HG02588 (cell line): ENCODE measurements at regions not wholly inside any gene's neighbourhood (a gene's known extent, or its start where the extent isn't known, plus 50 kb on each side); places are given as distances from the start of the nearest gene placed in this dataset.
"Not testable (repeated sequence)": the region's sequence is repeated elsewhere in the genome, so short reads cannot be mapped to it uniquely, and the experiment has no call there.

Experiments
- ATAC-seq: cut with Tn5 transposase; IDR thresholded peaks from one replicate; pipeline ENCODE4 v1.9.1; 2021; ENCODE audit warnings: mild to moderate bottlenecking, moderate library complexity; ENCODE audit not compliant: unreplicated experiment

DNA sequence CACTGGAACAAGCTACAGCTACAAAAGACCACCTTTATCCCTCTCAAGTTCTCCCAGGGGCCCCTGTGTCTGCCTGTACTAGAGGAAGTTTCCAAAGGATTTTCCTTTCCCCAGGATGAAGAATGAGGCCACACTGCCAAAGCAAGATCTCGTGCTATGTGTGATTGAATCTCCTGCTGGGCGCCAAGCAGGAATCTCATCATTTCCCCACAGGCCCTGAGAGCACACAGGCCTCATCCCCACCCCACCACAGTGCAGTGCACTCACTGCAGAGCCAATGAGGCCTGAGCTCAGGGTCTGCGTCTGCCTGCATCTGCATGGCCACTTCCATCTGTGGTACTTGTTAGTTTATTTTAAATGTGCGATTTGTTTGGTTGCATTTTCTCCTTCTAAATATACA is 387.4 kb upstream of the ASIC2 start:
- no peak for ATAC-seq

DNA sequence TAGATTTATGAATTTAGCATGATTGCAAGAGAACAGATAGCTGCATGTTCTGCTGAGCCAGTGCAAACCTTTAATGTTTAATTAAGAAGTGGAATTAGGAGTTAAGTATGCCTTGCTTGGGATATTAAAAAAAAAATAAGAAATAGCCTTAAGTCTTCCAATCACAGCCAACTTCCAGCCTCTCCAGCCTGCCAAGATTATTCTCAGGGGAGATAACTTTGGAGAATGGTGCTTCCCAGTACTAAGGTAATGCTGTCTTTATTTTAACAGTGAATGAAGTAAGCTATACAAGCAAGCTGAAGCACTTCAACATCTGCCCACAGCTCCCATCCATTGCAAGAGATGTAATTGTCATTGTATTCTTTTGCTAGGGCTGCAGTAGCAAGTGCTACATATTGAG is 389.5 kb upstream of the ASIC2 start:
- ATAC-seq = no peak

DNA sequence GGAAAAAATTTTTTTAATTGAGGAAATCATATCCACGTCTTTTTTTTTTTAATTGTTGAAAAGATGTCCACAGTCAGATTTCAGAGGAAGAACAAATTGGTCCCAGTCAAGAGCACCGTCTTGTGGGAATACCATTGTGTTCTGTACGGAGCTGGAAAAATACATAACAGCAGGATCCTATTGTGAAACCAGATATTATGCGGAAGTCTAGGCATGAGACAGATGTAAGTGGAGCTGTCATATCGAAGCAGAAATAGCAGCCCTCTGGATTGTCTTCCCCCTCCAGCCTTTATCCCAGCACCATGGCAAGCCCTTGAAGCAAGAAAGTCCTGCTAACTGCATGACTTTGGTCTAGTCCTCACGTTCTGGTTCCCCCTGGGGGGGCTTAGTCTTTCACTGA is 391.6 kb upstream of the ASIC2 start:
- ATAC-seq = no peak

DNA sequence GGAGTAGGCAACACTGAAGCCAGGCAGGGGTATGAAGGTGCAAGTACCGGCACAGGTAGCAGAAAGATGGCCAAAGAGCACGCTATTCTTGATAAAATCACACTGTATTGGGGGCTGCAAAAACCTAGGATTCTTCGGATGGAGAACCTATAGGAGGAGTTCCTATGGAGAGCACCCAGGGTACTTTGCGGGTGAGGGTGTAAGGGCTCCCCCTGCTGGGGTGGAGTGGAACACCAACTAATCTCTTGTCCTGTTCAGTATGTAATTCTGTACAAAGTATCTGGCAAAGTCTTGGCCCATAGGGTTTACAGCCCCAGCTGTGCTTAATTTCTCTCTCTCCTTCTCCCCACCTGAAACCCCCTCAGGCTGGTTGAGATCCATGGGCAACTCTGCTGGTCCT is 393.1 kb upstream of the ASIC2 start:
- no peak for ATAC-seq

DNA sequence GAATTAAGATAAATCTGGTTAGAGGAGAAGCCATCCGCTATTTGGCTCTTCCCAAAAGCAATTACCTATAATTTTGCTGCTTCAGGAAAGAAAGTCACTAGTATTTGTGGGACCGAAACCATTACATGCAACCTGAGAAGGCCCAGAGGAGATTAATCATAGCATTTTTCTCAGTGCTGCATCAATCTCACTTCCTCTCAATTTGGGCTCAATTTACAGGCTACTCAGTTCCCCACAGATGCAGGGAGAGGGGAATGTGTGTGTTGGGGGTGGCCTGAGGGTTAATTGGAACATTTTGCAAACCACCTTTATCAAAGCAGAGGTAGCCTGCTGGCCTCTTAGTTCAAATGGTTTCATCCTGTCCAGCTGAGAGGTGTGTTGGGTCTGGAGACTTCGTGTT is 394.7 kb upstream of the ASIC2 start:
- no peak for ATAC-seq

DNA sequence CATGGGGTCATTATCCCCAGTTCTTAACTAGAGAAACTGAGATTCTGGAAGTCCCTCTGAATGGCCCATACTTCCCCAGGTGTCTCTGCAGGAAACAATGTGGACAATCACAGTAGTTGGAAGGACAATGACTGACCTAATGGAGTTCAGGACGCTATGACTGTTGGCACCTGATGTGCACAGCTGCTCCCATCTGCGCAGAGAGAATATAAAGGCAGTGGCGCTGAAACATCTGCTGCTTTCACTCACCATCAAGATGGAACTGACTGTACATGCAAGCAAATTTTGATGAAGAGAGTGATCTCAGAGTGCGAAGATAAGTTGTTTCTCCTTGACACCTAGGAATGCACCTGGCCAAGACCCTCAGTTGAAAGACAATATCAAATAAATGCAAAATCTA is 395.7 kb upstream of the ASIC2 start:
- ATAC-seq = no peak

DNA sequence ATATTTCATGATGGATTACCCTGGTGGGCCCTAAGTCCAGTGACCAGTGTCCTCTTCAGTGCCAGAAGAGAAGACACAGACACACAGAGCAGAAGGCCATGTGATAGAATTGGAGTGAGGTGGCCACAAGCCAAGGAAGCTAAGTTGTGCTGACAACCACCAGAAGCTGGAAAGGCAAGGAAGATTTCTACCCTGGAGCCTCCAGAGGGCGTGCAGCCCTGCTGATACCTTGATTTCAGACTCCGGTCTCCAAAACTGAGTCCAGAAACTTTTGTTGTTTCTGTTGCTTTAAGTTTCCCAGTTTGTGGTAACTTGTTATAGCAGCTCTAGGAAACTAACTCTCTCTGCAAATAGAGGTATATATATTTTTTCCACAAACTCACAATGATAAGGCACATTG is 396.6 kb upstream of the ASIC2 start:
- ATAC-seq = no peak

DNA sequence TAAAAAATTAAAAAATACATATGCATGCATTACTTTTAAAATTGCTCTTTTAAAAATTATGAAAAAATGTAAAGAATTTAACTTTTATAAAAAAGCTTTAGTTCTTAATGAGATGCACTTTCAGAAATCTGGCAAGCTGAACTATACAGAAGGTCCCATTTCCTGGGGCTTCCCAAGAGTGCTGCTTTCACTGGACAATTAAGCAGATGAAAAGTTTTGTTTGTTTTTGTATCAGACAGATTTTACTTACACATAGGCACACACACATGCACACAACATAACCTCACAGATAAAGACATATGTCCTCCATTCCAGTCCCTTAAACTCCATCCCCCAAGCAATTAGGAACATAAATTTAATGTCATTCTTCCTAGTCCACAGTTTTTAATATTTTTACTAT is 402.3 kb upstream of the ASIC2 start:
- ATAC-seq = no peak

DNA sequence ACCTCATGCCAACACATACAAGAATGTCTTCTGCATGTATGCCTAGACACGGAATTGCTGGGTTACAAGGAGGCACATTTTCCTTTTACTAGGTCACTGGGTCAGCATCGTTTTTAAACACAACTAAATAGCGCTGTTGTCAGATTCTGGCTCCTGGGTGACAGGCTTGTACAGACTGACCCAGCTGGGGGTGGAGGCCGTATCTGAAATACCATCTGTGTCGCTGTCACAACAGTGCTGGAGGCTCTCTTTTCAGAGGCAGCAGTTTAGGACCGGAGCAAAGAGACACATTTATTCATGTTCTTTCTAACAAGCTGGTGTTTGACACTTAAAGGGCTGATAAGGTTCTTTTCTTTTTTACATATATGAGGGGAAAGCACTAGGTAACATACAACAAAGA is 403.0 kb upstream of the ASIC2 start:
- ATAC-seq = no peak

DNA sequence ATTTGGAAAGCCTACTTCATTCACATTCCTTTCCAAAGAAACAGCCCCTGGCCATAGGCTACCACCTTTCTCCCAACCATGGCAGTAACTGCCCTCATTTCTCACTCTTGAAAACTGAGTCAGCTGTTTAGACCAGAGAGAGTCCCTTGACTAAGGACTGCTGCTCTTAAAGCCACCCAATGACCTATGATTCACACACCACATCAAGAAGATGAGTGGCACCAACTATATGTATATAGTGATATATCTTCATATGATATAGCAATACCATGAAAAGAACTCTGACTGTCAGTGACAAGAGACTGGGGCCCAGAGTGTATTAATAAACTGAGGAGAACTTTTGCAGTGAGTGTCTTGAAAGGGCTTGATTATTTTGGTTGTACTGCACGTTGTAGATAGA is 404.5 kb upstream of the ASIC2 start:
- no peak for ATAC-seq

DNA sequence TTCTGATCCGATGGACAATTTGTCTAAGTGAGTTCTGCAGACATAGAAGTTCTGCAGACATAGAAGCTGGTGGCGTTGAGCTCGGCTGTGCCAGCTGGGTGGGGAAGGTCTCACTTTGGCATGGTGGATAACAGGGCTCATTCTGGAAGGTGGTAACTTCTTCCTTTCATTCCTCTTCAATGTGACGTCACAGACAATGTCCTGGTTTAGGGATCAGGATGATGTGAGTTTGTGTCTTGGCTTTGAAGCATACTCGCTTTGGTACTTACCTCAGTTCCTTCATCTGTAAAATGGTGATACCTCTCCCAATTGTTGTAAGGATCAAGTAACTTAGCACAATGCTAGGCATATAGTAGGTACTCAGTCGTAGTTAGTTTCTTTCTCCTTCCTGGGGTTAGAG is 408.8 kb upstream of the ASIC2 start:
- no peak for ATAC-seq

DNA sequence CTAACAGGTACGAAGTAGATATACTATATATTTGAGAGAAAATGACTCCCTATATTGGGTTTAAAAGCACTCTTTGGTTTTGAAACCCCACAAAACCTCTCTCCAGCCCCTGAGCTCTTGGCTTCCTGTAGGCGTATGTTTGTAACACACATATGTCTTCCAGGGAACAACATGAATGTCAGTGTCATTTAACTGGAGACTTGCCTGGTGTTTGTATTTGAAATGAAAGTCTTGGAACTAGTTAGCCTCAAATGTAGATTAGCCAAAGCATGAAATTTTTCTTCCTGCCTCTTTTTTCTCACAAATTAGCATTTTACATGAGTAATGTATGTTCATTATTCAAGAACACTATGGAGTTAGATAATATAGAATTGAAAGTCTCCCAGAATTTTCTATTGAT is 411.8 kb upstream of the ASIC2 start:
- no peak for ATAC-seq

DNA sequence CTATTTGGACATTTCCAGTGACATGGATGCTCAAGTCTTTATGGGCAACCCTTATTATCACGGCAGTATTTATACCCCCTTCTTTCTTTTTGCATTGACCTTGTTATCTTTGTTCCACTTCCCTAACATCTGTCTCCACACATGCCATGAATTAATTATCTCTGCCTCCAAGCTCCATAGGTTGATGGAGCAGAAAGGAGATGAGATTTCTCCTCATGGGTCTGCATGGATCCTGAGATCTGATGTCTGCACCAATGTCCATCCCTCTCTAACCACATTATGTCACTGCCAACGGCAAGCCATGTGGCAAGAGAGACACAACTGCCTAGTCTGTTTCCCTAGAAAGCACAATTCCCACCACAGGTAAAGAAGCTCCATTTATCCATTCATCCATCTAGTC is 416.8 kb upstream of the ASIC2 start:
- ATAC-seq = no peak

DNA sequence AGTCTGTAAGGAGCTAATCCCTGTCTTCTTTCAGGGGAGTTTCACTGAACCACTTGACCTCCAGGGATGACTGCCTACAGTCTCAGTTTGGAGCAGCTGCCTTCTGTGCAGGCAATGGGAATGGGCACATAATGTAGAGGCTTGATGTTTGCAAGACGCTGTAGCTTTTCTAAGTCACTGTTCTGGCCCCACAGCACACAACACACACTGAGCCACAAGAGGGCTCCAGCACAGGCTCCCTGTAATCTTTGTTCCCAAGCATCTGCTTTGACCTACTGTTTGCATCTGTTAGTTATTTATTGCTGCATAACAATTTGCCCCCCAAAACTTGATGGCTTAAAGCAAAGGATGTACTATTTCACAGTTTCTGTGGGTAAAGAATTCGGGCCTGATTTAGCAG is 419.0 kb upstream of the ASIC2 start:
- ATAC-seq = no peak

DNA sequence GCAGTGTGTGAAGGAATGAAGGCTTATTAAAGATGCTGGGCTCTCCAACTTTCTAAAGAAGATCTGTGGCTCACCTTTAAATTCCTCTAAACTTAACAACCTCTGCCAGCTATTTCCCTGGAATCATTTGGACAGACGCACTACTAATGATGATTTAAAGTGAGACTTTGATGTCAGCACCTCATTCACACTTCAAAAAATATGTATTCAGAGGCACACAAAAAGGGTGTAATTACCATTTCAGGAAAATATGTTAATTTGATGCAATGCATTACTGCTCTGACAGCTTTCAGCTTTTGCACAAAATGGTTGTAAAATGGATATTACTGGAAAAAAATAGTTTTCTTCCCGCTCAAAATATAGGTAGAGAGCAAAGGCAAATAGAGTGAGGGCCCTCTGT is 423.9 kb upstream of the ASIC2 start:
- no peak for ATAC-seq

DNA sequence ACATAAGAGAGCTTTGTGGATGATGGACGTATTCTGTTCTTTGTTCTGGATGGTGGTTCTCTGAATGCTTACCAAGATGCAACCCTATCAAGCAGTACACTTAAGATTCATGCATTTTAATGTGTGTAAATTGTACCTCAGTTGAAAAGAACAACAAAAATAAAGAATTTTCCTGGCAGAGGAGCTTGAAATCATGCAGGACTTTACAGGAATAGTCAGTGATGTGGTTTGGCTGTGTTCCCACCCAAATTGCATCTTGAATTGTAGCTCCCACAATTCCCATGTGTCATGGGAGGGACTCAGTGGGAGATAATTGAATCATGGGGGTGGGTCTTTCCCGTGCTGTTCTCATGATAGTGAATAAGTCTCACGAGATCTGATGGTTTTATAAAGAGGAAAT is 430.6 kb upstream of the ASIC2 start:
- ATAC-seq = not testable (repeated sequence)

DNA sequence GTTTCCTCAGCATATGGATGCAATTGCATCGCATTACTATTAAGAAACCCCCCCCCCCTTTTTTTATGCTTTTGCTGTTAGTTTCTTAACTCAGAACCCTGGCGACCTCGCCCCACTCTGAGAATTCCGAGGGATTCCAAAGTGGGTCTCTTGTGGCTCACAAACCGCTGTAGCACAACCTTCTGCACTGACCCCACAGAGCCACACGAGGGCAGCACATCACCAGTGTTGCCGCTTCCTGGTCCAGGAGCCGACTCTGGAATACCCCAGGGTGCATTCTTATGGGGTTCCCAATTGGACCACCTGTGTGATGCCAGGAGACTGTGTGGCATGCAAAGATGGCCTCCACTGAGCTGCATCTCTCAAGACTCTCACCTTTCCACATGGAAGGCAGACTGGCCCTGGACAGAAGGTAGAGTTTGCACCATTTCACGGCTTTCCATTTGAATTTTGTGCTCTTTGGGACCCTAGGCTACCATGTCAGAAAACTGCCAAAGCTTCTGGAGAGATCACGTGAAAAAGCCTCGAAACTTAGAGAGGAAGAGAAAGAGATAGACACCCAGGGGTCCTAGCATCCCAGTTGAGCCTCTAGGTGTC is 432.7 kb upstream of the ASIC2 start:
- ATAC-seq = no peak

DNA sequence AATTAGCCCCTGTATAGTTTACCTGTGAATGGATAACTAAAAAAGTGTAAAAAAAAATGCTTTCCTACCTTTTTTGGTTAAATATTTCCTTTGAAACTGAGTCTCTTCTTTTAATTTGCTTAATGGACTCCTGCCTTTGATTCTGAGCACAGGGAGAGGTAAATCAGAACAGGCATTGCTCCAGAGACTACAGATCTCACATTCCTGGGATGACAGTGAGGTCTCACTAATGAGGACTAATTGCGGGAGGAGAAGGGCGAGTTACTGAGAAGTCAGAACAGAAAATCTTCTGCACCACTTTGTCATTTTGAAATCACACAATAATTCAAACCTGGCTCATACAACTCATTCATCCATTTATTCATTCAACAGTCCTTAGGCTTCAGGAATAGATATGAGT is 437.0 kb upstream of the ASIC2 start:
- no peak for ATAC-seq

DNA sequence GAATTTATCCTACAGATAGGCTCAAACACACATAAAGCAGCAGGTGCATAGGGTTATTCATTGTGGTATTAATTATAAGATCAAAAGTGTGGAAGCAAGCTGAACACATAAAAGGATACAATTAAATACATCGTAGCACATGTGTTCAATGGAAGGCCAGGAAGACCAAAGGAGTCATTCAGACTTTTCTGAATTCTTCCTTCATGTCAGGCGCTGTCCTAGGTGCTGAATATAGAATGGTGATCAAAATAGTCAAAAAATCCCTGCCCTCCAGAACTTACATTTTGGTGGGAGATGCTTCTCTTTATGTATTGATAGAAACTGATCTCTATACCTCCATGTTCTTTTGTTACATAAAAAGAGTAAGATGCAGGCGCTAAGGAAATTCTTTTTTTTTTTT is 439.0 kb upstream of the ASIC2 start:
- ATAC-seq = no peak

DNA sequence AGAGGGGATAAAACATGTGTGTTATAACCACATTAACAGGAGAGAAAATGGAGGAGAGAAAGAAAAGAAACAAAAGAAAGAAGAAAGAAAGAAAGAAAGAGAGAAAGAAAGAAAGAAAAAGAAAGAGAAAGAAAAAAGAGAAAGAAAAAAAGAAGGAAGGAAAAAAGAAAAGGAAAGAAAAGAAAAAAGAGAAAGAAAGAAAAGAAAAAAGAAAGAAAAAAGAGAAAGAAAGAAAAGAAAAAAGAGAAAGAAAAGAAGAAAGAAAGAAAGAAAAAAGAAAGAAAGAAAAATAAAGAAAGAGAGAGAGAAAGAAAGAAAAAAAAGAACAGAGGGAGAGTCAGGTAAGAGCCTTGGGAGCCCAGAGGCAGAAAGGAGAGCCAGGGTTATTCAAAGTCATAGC is 446.6 kb upstream of the ASIC2 start:
- ATAC-seq = no peak

DNA sequence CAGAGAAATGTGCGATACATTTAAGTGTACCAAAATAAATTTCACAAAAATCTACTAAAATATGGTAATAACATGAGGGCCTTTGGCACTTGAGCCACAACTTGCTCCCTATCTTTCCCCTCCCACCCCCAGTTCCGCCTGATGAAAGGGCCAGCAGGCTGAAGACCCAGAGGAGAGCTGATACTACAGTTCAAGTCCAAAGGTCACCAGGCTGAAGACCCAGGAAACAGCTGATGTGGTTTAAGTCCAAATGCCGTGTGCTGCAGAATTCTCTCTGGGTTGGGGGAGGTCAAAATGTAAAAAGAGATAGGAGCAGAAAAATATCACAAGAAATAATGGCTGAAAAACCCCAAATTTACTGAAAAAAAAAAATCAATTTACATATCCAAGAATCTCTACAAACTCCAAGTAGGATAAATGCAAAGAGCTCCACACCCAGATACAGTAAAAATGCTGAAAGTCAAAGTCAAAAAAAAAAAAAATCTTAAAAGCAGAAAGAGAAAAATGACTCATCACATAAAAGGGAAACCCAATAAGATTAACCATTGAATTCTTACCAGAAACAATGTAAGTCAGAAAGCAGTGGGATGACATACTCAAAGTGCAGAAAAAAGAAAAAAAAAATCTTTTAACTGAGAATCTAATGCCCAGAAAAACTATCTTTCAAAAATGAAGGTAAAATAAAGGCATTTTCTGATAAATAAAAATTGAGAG is 452.1 kb upstream of the ASIC2 start:
- ATAC-seq = no peak

DNA sequence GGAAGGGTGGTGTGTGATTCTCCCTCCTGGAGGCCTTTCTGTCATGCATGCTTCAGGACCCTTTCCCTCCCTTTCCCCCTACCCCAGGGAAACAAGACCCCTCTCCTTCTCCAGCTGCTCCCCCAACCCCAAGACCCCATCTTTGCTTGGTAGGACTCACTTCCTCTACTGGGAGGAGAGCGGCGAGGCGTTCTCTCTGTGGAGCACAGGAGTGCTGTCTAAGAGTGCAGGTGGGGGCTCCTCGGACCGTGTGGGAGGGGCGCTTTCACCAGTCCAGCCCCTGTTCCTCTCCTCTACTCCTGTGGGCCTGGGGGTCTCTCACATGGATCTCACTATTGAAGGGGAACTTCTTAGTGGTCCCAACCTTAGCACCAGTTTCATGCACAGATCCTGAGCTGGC is 456.1 kb upstream of the ASIC2 start:
- no peak for ATAC-seq
